ENCODE measurements at regions not wholly inside any gene's neighbourhood (a gene's known extent, or its start where the extent isn't known, plus 50 kb on each side); places are given as distances from the start of the nearest gene placed in this dataset.
"Not testable (repeated sequence)": the region's sequence is repeated elsewhere in the genome, so short reads cannot be mapped to it uniquely, and the experiment has no call there.

GRCh38 chr14:96717116-96717515 lies 80.1 kb upstream of the VRK1 start:
- FAIRE-seq: no peak
- Histone ChIP-seq H3K4me1 (ENCODE audit: insufficient read depth, low read length) (no peaks in the 10 kb centered on the region), H3K4me3 (ENCODE audit: insufficient read depth, low read depth, low read length) (no peak overlapping the region), H3K27me3 (ENCODE audit: insufficient read depth, low read length) (no peaks in the 10 kb centered on the region), H3K79me2 (ENCODE audit: insufficient read depth, low read length) (no peaks in the 10 kb centered on the region), H4K20me1 (ENCODE audit: insufficient read depth, low read length) (no peaks in the 10 kb centered on the region), H3K9ac (ENCODE audit: low read length) (no peak overlapping the region), H3K9me3 (ENCODE audit: insufficient read depth, low read depth, low read length) (no peaks in the 10 kb centered on the region), H3K36me3 (ENCODE audit: insufficient read depth, low read length) (no peaks in the 10 kb centered on the region), H3K27ac (ENCODE audit: low read depth, low read length) (no peak overlapping the region), H3K4me2 (ENCODE audit: low read length) (no peak overlapping the region), H2AFZ (ENCODE audit: low read depth, low read length) (no peak overlapping the region)
- TF ChIP-seq EZH2 (IDR thresholded peaks at IDR 0.05; ENCODE audit: insufficient read depth, low read length): no peak
- no peak for TF ChIP-seq CTCF (IDR thresholded peaks at IDR 0.05; ENCODE audit: insufficient read depth, low read depth, low read length)
- peaks cover 31% of the 10 kb centered on the region for H3K27me3 Mint-ChIP-seq (ENCODE audit: low read depth, unreplicated experiment)
- H3K4me1 Mint-ChIP-seq (ENCODE audit: low read depth, unreplicated experiment): no peaks in the 10 kb centered on the region
- peaks cover 4% of the 10 kb centered on the region for H3K9me3 Mint-ChIP-seq (ENCODE audit: unreplicated experiment)
- no peak overlapping the region for H3K4me3 Mint-ChIP-seq (ENCODE audit: unreplicated experiment)
- no peak for DNase-seq (ENCODE audit: low read depth)
- no peak overlapping the region for H3K27ac Mint-ChIP-seq (ENCODE audit: unreplicated experiment)
- H3K36me3 Mint-ChIP-seq (ENCODE audit: low read depth, unreplicated experiment): no peaks in the 10 kb centered on the region

- H3K9ac ChIP-seq (ENCODE audit: low read length): no peak overlapping the region
- Mint-ChIP-seq H3K27ac (ENCODE audit: unreplicated experiment) (no peak overlapping the region), H3K27me3 (ENCODE audit: low read depth, unreplicated experiment) (peaks cover 20% of the 10 kb centered on the region), H3K4me3 (ENCODE audit: unreplicated experiment) (no peak overlapping the region), H3K4me1 (ENCODE audit: low read depth, unreplicated experiment) (no peaks in the 10 kb centered on the region), H3K9me3 (ENCODE audit: unreplicated experiment) (peaks cover 4% of the 10 kb centered on the region), H3K36me3 (ENCODE audit: low read depth, unreplicated experiment) (no peaks in the 10 kb centered on the region)
- no peaks in the 10 kb centered on the region for H3K4me1 ChIP-seq (ENCODE audit: insufficient read depth, low read length)
- no peak overlapping the region for H3K4me2 ChIP-seq (ENCODE audit: low read length)
- H3K9me3 ChIP-seq (ENCODE audit: insufficient read depth, low read depth, low read length): no peaks in the 10 kb centered on the region
- no peaks in the 10 kb centered on the region for H3K36me3 ChIP-seq (ENCODE audit: insufficient read depth, low read length)
- no peak overlapping the region for H2AFZ ChIP-seq (ENCODE audit: low read depth, low read length)
- no peak for TF ChIP-seq CTCF (IDR thresholded peaks at IDR 0.05; ENCODE audit: insufficient read depth, low read depth, low read length)
- TF ChIP-seq EZH2 (IDR thresholded peaks at IDR 0.05; ENCODE audit: insufficient read depth, low read length): no peak
- DNase-seq (ENCODE audit: low read depth): no peak
- no peaks in the 10 kb centered on the region for H3K27me3 ChIP-seq (ENCODE audit: insufficient read depth, low read length)
- H3K79me2 ChIP-seq (ENCODE audit: insufficient read depth, low read length): no peaks in the 10 kb centered on the region
- H4K20me1 ChIP-seq (ENCODE audit: insufficient read depth, low read length): no peaks in the 10 kb centered on the region
- H3K27ac ChIP-seq (ENCODE audit: low read depth, low read length): no peak overlapping the region
- H3K4me3 ChIP-seq (ENCODE audit: insufficient read depth, low read depth, low read length): no peak overlapping the region
- FAIRE-seq: no peak
Observed at GRCh38 chr14:96718407-96718806, 78.8 kb upstream of the VRK1 start.

- not testable (repeated sequence) for DNase-seq (ENCODE audit: low read depth); H3K9me3 ChIP-seq (ENCODE audit: insufficient read depth, low read depth, low read length); H3K4me2 ChIP-seq (ENCODE audit: low read length); FAIRE-seq; H3K27me3 ChIP-seq (ENCODE audit: insufficient read depth, low read length); H3K4me1 ChIP-seq (ENCODE audit: insufficient read depth, low read length); H3K4me1 Mint-ChIP-seq (ENCODE audit: low read depth, unreplicated experiment); H3K27ac Mint-ChIP-seq (ENCODE audit: unreplicated experiment); H3K36me3 Mint-ChIP-seq (ENCODE audit: low read depth, unreplicated experiment); H3K27ac ChIP-seq (ENCODE audit: low read depth, low read length); H3K9ac ChIP-seq (ENCODE audit: low read length); H3K4me3 Mint-ChIP-seq (ENCODE audit: unreplicated experiment); H3K4me3 ChIP-seq (ENCODE audit: insufficient read depth, low read depth, low read length); H4K20me1 ChIP-seq (ENCODE audit: insufficient read depth, low read length); H3K79me2 ChIP-seq (ENCODE audit: insufficient read depth, low read length); H3K36me3 ChIP-seq (ENCODE audit: insufficient read depth, low read length); H2AFZ ChIP-seq (ENCODE audit: low read depth, low read length)
- Mint-ChIP-seq H3K27me3 (ENCODE audit: low read depth, unreplicated experiment) (peaks cover 15% of the 10 kb centered on the region), H3K9me3 (ENCODE audit: unreplicated experiment) (peaks cover 13% of the 10 kb centered on the region)
Observed at GRCh38 chr14:96720702-96721101, 76.5 kb upstream of the VRK1 start.

Measured in astrocyte (in vitro differentiated cells and primary cell).